ENCODE measurements at regions not wholly inside any gene's neighbourhood (a gene's known extent, or its start where the extent isn't known, plus 50 kb on each side); places are given as distances from the start of the nearest gene placed in this dataset.

GRCh38 chr4:178296669-178297068 lies 854.4 kb upstream of the AGA start:
- no peak for TF ChIP-seq GABPA (IDR thresholded peaks at IDR 0.05; ENCODE audit: low read depth)
- TF ChIP-seq, protein P1, sequence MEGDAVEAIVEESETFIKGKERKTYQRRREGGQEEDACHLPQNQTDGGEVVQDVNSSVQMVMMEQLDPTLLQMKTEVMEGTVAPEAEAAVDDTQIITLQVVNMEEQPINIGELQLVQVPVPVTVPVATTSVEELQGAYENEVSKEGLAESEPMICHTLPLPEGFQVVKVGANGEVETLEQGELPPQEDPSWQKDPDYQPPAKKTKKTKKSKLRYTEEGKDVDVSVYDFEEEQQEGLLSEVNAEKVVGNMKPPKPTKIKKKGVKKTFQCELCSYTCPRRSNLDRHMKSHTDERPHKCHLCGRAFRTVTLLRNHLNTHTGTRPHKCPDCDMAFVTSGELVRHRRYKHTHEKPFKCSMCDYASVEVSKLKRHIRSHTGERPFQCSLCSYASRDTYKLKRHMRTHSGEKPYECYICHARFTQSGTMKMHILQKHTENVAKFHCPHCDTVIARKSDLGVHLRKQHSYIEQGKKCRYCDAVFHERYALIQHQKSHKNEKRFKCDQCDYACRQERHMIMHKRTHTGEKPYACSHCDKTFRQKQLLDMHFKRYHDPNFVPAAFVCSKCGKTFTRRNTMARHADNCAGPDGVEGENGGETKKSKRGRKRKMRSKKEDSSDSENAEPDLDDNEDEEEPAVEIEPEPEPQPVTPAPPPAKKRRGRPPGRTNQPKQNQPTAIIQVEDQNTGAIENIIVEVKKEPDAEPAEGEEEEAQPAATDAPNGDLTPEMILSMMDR (IDR thresholded peaks at IDR 0.05; ENCODE audit: insufficient read depth, low read length) = no peak
- TF ChIP-seq POLR2AphosphoS5 (IDR thresholded peaks at IDR 0.05; ENCODE audit: low read depth) = no peak

All from HL-60 (cell line).